PC-9 (cell line): ENCODE measurements at regions not wholly inside any gene's neighbourhood (a gene's known extent, or its start where the extent isn't known, plus 50 kb on each side); places are given as distances from the start of the nearest gene placed in this dataset.

Experiments used
- BruUV-seq: library from RNA; stranded (reverse); fragments of 400-500 nt; replicated peaks from 2 replicates; lab custom pipeline; 2021; lab: Mats Ljungman, UMichigan
- CTCF ChIA-PET: fragments of 300-600 bp; sonication (Branson Sonifier 250); formaldehyde crosslinking; loops from one replicate; lab custom pipeline; 2022; ENCODE audit warnings: antibody characterized with exemption; lab: Charles Lee
- POLR2A ChIA-PET: fragments of 300-600 bp; sonication (Branson Sonifier 250); formaldehyde crosslinking; loops from one replicate; lab custom pipeline; 2022; ENCODE audit warnings: antibody characterized with exemption; ENCODE audit not compliant: unreplicated experiment; lab: Charles Lee
- DNase-seq, 2 experiments: peaks; one replicate each; pipeline versions ENCODE4 v3.0.0 to v3.0.0-alpha.2; 2015 to 2022; ENCODE audit warnings: mixed read lengths in 1 of 2
- H2AFZ ChIP-seq: fragments of 200-600 bp; sonication (generic); 2 replicates; pipeline ENCODE4 v1.8.1; 2017; ENCODE audit warnings: antibody characterized with exemption
- H3F3A ChIP-seq: fragments of 200-600 bp; sonication (generic); 2 replicates; pipeline ENCODE4 v1.8.1; 2017; ENCODE audit warnings: antibody characterized with exemption, mild to moderate bottlenecking, low read depth; ENCODE audit not compliant: insufficient read depth
- H3K27ac ChIP-seq: fragments of 200-600 bp; sonication (generic); 2 replicates; pipeline ENCODE4 v1.6.1; 2016; ENCODE audit warnings: mixed run types
- H3K27me3 ChIP-seq: fragments of 200-600 bp; sonication (generic); 2 replicates; pipeline ENCODE4 v1.6.1; 2016; ENCODE audit warnings: low read depth, mixed run types; ENCODE audit not compliant: insufficient read depth
- H3K36me3 ChIP-seq: fragments of 200-600 bp; sonication (generic); 2 replicates; pipeline ENCODE4 v1.6.1; 2016; ENCODE audit warnings: low read depth, mixed run types
- H3K4me1 ChIP-seq: fragments of 200-600 bp; sonication (generic); replicated peaks from 2 replicates; pipeline ENCODE4 v1.6.1; 2016; ENCODE audit warnings: mixed run types; ENCODE audit not compliant: insufficient read depth
- H3K4me2 ChIP-seq: fragments of 200-600 bp; sonication (generic); 2 replicates; pipeline ENCODE4 v1.6.1; 2017; ENCODE audit warnings: mixed run types
- H3K4me3 ChIP-seq: fragments of 200-600 bp; sonication (generic); 2 replicates; pipeline ENCODE4 v1.6.1; 2016; ENCODE audit warnings: mixed run types
- H3K79me2 ChIP-seq: fragments of 200-600 bp; sonication (generic); 2 replicates; pipeline ENCODE4 v1.6.1; 2017; ENCODE audit warnings: low read depth, mixed run types
- H3K9me2 ChIP-seq: fragments of 200-600 bp; sonication (generic); 2 replicates; pipeline ENCODE4 v1.8.1; 2017; ENCODE audit warnings: mild to moderate bottlenecking; ENCODE audit not compliant: insufficient read depth
- H3K9me3 ChIP-seq: fragments of 200-600 bp; sonication (generic); 2 replicates; pipeline ENCODE4 v1.8.1; 2016; ENCODE audit warnings: low read depth; ENCODE audit not compliant: insufficient read depth
- H4K20me1 ChIP-seq: fragments of 200-600 bp; sonication (generic); 2 replicates; pipeline ENCODE4 v1.8.1; 2017; ENCODE audit not compliant: insufficient read depth
- CTCF ChIP-seq: fragments of 200-600 bp; sonication (generic); conservative IDR thresholded peaks from 2 replicates; pipeline ENCODE4 v1.6.1; 2017; ENCODE audit warnings: mixed run types, antibody characterized with exemption, mild to moderate bottlenecking, moderate library complexity
- EZH2 ChIP-seq: fragments of 200-600 bp; sonication (generic); IDR thresholded peaks from 2 replicates; pipeline ENCODE4 v1.8.0; 2017; ENCODE audit warnings: antibody characterized with exemption, low read depth
- intact Hi-C: fragments of 100-400 bp; cut with micrococcal nuclease; formaldehyde crosslinking; loops from one replicate; pipeline ENCODE4 v1.10.0; 2022; ENCODE audit not compliant: unreplicated experiment

GRCh38 chr6:22081709-22082108 is 215.1 kb downstream of the PRL start:
- Histone ChIP-seq H3F3A (no peaks in the 10 kb centered on the region), H3K27me3 (no peaks in the 10 kb centered on the region)
- BruUV-seq = no TSS peak

GRCh38 chr6:22082218-22082617 is 214.6 kb downstream of the PRL start:
- H2AFZ ChIP-seq = no peak overlapping the region
- no peaks in the 10 kb centered on the region for H3K27me3 ChIP-seq
- POLR2A ChIA-PET = no interaction called here
- no peak for DNase-seq
- intact Hi-C loops = no loop called here
- no peak overlapping the region for H3K4me2 ChIP-seq
- CTCF ChIA-PET = no interaction called here
- no peaks in the 10 kb centered on the region for H3K79me2 ChIP-seq
- H3K9me2 ChIP-seq = peaks cover 4% of the 10 kb centered on the region; the same call in 1 of the 2 replicates
- no peaks in the 10 kb centered on the region for H3K36me3 ChIP-seq
- H3K4me1 ChIP-seq = no peaks in the 10 kb centered on the region
- TF ChIP-seq EZH2 = no peak
- no peak for TF ChIP-seq CTCF
- H4K20me1 ChIP-seq = no peaks in the 10 kb centered on the region
- H3K27ac ChIP-seq = no peak overlapping the region
- no TSS peak for BruUV-seq
- no peaks in the 10 kb centered on the region; the same call in 1 of the 2 replicates for H3K9me3 ChIP-seq
- no peaks in the 10 kb centered on the region for H3F3A ChIP-seq
- H3K4me3 ChIP-seq = no peak overlapping the region

More at GRCh38 chr6:22081709-22082108, 215.1 kb downstream of the PRL start:
- intact Hi-C loops = no loop called here
- no peak for DNase-seq
- Histone ChIP-seq H3K36me3 (no peaks in the 10 kb centered on the region), H3K79me2 (no peaks in the 10 kb centered on the region), H3K4me3 (no peak overlapping the region), H3K4me2 (no peak overlapping the region), H3K9me3 (no peaks in the 10 kb centered on the region; the same call in 1 of the 2 replicates), H3K9me2 (peaks cover 4% of the 10 kb centered on the region; the same call in 1 of the 2 replicates), H3K27ac (no peak overlapping the region), H3K4me1 (no peaks in the 10 kb centered on the region), H4K20me1 (no peaks in the 10 kb centered on the region), H2AFZ (no peak overlapping the region)
- TF ChIP-seq EZH2 (no peak), CTCF (no peak)
- CTCF ChIA-PET = no interaction called here
- POLR2A ChIA-PET = no interaction called here

- ChIA-PET POLR2A (no interaction called here), CTCF (no interaction called here)
- Histone ChIP-seq H3K27me3 (no peaks in the 10 kb centered on the region), H3K9me2 (peaks cover 4% of the 10 kb centered on the region; the same call in 1 of the 2 replicates), H3K79me2 (no peaks in the 10 kb centered on the region), H4K20me1 (no peaks in the 10 kb centered on the region), H3K4me3 (no peak overlapping the region), H3K4me1 (no peaks in the 10 kb centered on the region), H3K27ac (no peak overlapping the region), H3F3A (no peaks in the 10 kb centered on the region), H3K9me3 (no peaks in the 10 kb centered on the region; the same call in 1 of the 2 replicates), H3K4me2 (no peak overlapping the region), H3K36me3 (no peaks in the 10 kb centered on the region), H2AFZ (no peak overlapping the region)
- DNase-seq = no peak
- TF ChIP-seq EZH2 (no peak), CTCF (no peak)
- no TSS peak for BruUV-seq
- intact Hi-C loops = no loop called here
Measured at GRCh38 chr6:22083119-22083518, 213.7 kb downstream of the PRL start.
